Ovary (tissue), 7 donors: ENCODE measurements at regions not wholly inside any gene's neighbourhood (a gene's known extent, or its start where the extent isn't known, plus 50 kb on each side); places are given as distances from the start of the nearest gene placed in this dataset.

Experiments used
- DNase-seq, 5 donors: peaks; one replicate each; pipeline ENCODE4 v3.0.0-alpha.2; 2019 to 2020
- H3K27ac ChIP-seq, 2 donors: fragments of 200-600 bp; one replicate each; pipeline versions ENCODE4 v1.5.1 to v1.8.0; 2019 to 2022
- H3K27me3 ChIP-seq: fragments of 200-600 bp; one replicate; pipeline ENCODE4 v1.8.0; 2022
- H3K36me3 ChIP-seq: fragments of 200-600 bp; sonication (generic); one replicate; pipeline ENCODE4 v1.5.1; 2019
- H3K4me1 ChIP-seq: one replicate; pipeline ENCODE4 v1.8.1; 2013; ENCODE audit warnings: mild to moderate bottlenecking, moderate library complexity; ENCODE audit not compliant: insufficient read depth
- H3K4me3 ChIP-seq: fragments of 200-600 bp; sonication (generic); one replicate; pipeline ENCODE4 v1.5.1; 2017
- H3K9me3 ChIP-seq, 2 donors: fragments of 200-600 bp in 1 of 2; sonication (generic) in 1 of 2; one replicate each; pipeline versions ENCODE4 v1.5.1 to v1.8.1; 2013 to 2019; ENCODE audit warnings: mild to moderate bottlenecking in 1 of 2, moderate library complexity in 1 of 2
- CTCF ChIP-seq, 3 donors: fragments of 450-650 bp in 2 of 3; fragments of 200-600 bp in 1 of 3; IDR thresholded peaks; one replicate each; pipeline versions ENCODE4 v1.5.1 to v1.8.0; 2016 to 2022; ENCODE audit warnings: antibody characterized with exemption in 3 of 3, mild to moderate bottlenecking in 1 of 3
- EP300 ChIP-seq: sonication (generic); formaldehyde crosslinking; IDR thresholded peaks from one replicate; pipeline ENCODE4 v1.6.1; 2017; ENCODE audit warnings: antibody characterized with exemption
- POLR2A ChIP-seq: fragments of 450-650 bp; IDR thresholded peaks from one replicate; pipeline ENCODE4 v1.6.1; 2017; ENCODE audit warnings: antibody characterized with exemption, mild to moderate bottlenecking, moderate library complexity
- WGBS, 3 donors: extraction: QIAGEN DNeasy Blood & Tissue Kit in 1 of 3; methylation state at CpG; one replicate each; pipeline versions ENCODE4 v1.1.5 to v1.1.7; 2013 to 2017; 5-methylcytosine and 5-hydroxymethylcytosine counted together
- intact Hi-C, 4 donors: fragments of 100-400 bp; cut with DNase I; formaldehyde crosslinking; loops; one replicate each; pipeline versions ENCODE4 v1.11.0 to v1.15.1; 2022 to 2023
- donor health status: DM: no; HTN: no; CAD: no; lungs with moderate emphysema.
- donor health status: DM: no; HTN: no; CAD: no.
- donor health status: Bipolar disorder and iron deficiency.
- donor health status: DM: no; HTN: no; CAD: no.
- donor health status: DM: yes; HTN: yes; CAD: no.

- Histone ChIP-seq H3K4me1 (no peaks in the 10 kb centered on the region), H3K9me3 (no peaks in the 10 kb centered on the region), H3K27me3 (no peaks in the 10 kb centered on the region), H3K4me3 (no peak overlapping the region), H3K36me3 (no peaks in the 10 kb centered on the region), H3K27ac (no peak overlapping the region)
- intact Hi-C loops, result no loop called here
- no peak for DNase-seq
- TF ChIP-seq POLR2A (no peak), EP300 (no peak), CTCF (IDR thresholded peaks at IDR 0.05) (no peak)
- 95 to 100% (median 97%) methylated on average over 1 of the region's 1 CpG for WGBS, 3 donors
These were observed 238.8 kb downstream of the CNTN3 start for GRCh38 chr3:74375653-74376052.

- no peak for DNase-seq
- Histone ChIP-seq H3K9me3 (no peaks in the 10 kb centered on the region), H3K4me1 (no peaks in the 10 kb centered on the region), H3K27ac (no peak overlapping the region), H3K36me3 (no peaks in the 10 kb centered on the region), H3K27me3 (no peaks in the 10 kb centered on the region), H3K4me3 (no peak overlapping the region)
- TF ChIP-seq CTCF (IDR thresholded peaks at IDR 0.05) (no peak), EP300 (no peak), POLR2A (no peak)
- 78 to 84% (median 81%) methylated on average over 2 of the region's 2 CpGs for WGBS, 3 donors
- intact Hi-C loops, result no loop called here
These were observed 241.7 kb downstream of the CNTN3 start for GRCh38 chr3:74372743-74373142.

- H3K27ac ChIP-seq, result no peak overlapping the region
- DNase-seq, result no peak
- no peak for TF ChIP-seq EP300
- no peak for TF ChIP-seq POLR2A
- TF ChIP-seq CTCF (IDR thresholded peaks at IDR 0.05), result no peak
- no peaks in the 10 kb centered on the region for H3K27me3 ChIP-seq
- H3K36me3 ChIP-seq, result no peaks in the 10 kb centered on the region
- no peak overlapping the region for H3K4me3 ChIP-seq
- H3K4me1 ChIP-seq, result no peaks in the 10 kb centered on the region
- 91 to 98% (median 92%) methylated on average over 2 of the region's 2 CpGs for WGBS, 3 donors
- intact Hi-C loops, result no loop called here
- H3K9me3 ChIP-seq, result no peaks in the 10 kb centered on the region
These were observed 244.1 kb downstream of the CNTN3 start for GRCh38 chr3:74370342-74370741.

- Histone ChIP-seq H3K27ac (no peak overlapping the region), H3K36me3 (no peaks in the 10 kb centered on the region), H3K9me3 (no peaks in the 10 kb centered on the region), H3K4me1 (no peaks in the 10 kb centered on the region), H3K4me3 (no peak overlapping the region), H3K27me3 (no peaks in the 10 kb centered on the region)
- 89 to 98% (median 93%) methylated on average over 1 of the region's 1 CpG for WGBS, 3 donors
- intact Hi-C loops, result no loop called here
- no peak for DNase-seq
- no peak for TF ChIP-seq POLR2A
- no peak for TF ChIP-seq CTCF (IDR thresholded peaks at IDR 0.05)
- TF ChIP-seq EP300, result no peak
These were observed 248.1 kb downstream of the CNTN3 start for GRCh38 chr3:74366331-74366730.

- Histone ChIP-seq H3K4me3 (no peak overlapping the region), H3K4me1 (no peaks in the 10 kb centered on the region), H3K36me3 (no peaks in the 10 kb centered on the region), H3K27me3 (no peaks in the 10 kb centered on the region), H3K9me3 (no peaks in the 10 kb centered on the region), H3K27ac (no peak overlapping the region)
- intact Hi-C loops, result no loop called here
- WGBS, 3 donors, result 84 to 93% (median 87%) methylated on average over 1 of the region's 1 CpG
- TF ChIP-seq POLR2A (no peak), CTCF (IDR thresholded peaks at IDR 0.05) (no peak), EP300 (no peak)
- DNase-seq, result no peak
These were observed 251.1 kb downstream of the CNTN3 start for GRCh38 chr3:74363346-74363745.
